Esophagus muscularis mucosa (tissue), 3 donors: ENCODE measurements at regions not wholly inside any gene's neighbourhood (a gene's known extent, or its start where the extent isn't known, plus 50 kb on each side); places are given as distances from the start of the nearest gene placed in this dataset.

Experiments used
- POLR2A ChIP-seq: fragments of 450-650 bp; IDR thresholded peaks from one replicate; pipeline ENCODE4 v1.6.1; 2017; ENCODE audit warnings: antibody characterized with exemption, moderate library complexity, mild to moderate bottlenecking, low read depth
- POLR2AphosphoS5 ChIP-seq, 2 donors: sonication (generic); formaldehyde crosslinking; IDR thresholded peaks; one replicate each; pipeline ENCODE4 v1.6.1; 2017; ENCODE audit warnings: antibody characterized with exemption in 2 of 2
- TF ChIP-seq, protein P1 (sequence below), 3 experiments: fragments of 200-600 bp in 2 of 3; fragments of 450-650 bp in 1 of 3; sonication (generic) in 2 of 3; IDR thresholded peaks; one replicate each; pipeline ENCODE4 v1.5.1; 2017 to 2019; ENCODE audit warnings: antibody characterized with exemption in 3 of 3, mild to moderate bottlenecking in 2 of 3, moderate library complexity in 1 of 3

- TF ChIP-seq, protein P1, sequence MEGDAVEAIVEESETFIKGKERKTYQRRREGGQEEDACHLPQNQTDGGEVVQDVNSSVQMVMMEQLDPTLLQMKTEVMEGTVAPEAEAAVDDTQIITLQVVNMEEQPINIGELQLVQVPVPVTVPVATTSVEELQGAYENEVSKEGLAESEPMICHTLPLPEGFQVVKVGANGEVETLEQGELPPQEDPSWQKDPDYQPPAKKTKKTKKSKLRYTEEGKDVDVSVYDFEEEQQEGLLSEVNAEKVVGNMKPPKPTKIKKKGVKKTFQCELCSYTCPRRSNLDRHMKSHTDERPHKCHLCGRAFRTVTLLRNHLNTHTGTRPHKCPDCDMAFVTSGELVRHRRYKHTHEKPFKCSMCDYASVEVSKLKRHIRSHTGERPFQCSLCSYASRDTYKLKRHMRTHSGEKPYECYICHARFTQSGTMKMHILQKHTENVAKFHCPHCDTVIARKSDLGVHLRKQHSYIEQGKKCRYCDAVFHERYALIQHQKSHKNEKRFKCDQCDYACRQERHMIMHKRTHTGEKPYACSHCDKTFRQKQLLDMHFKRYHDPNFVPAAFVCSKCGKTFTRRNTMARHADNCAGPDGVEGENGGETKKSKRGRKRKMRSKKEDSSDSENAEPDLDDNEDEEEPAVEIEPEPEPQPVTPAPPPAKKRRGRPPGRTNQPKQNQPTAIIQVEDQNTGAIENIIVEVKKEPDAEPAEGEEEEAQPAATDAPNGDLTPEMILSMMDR (IDR thresholded peaks at IDR 0.05): no peak
- TF ChIP-seq POLR2AphosphoS5 (IDR thresholded peaks at IDR 0.05): no peak
- TF ChIP-seq POLR2A: no peak
Observed at GRCh38 chr15:46467041-46467440, 832.2 kb downstream of the SQOR start.
